Endothelial cell of umbilical vein (primary cell): ENCODE measurements at regions not wholly inside any gene's neighbourhood (a gene's known extent, or its start where the extent isn't known, plus 50 kb on each side); places are given as distances from the start of the nearest gene placed in this dataset.

ENCODE experiments used
- BruUV-seq: library from RNA; stranded (reverse); fragments of 400-500 nt; replicated peaks from 2 replicates; lab custom pipeline; 2021; lab: Mats Ljungman, UMichigan
- CTCF ChIA-PET: fragments of 300-600, 350-600 bp; sonication (Branson Sonifier 250); formaldehyde crosslinking; loops from one replicate; lab custom pipeline; 2021; ENCODE audit warnings: antibody characterized with exemption, inconsistent platforms; lab: Charles Lee
- POLR2A ChIA-PET: fragments of 300-600, 350-600 bp; sonication (Branson Sonifier 250); formaldehyde crosslinking; loops from one replicate; lab custom pipeline; 2021; ENCODE audit warnings: antibody characterized with exemption, inconsistent platforms; lab: Charles Lee
- DNase-seq: peaks from one replicate; pipeline ENCODE4 v3.0.0-alpha.2; 2011; ENCODE audit warnings: low read depth, low spot score
- FAIRE-seq: peaks from 2 replicates; lab custom pipeline; 2011; peaks lifted over from hg19 to GRCh38; lab: Jason Lieb, UNC
- H2AFZ ChIP-seq: 2 replicates; pipeline ENCODE4 v1.6.0; 2012; ENCODE audit warnings: low read depth, low read length, control low read depth, inconsistent platforms
- H3K27ac ChIP-seq: 2 replicates; pipeline ENCODE4 v1.5.1; 2011; ENCODE audit warnings: low read depth, mild to moderate bottlenecking, control low read depth, low read length, moderate library complexity; ENCODE audit not compliant: insufficient read depth
- H3K27me3 ChIP-seq, 2 experiments: 2 replicates each; pipeline versions ENCODE4 v1.6.0 to v1.6.1; 2011; ENCODE audit warnings: low read length in 2 of 2, mixed read lengths in 1 of 2; ENCODE audit not compliant: control insufficient read depth in 2 of 2, insufficient read depth in 2 of 2
- H3K36me3 ChIP-seq, 2 experiments: 2 replicates in 1 of 2; 3 replicates in 1 of 2; pipeline ENCODE4 v1.5.1; 2011; ENCODE audit warnings: low read length in 2 of 2, mild to moderate bottlenecking in 1 of 2, moderate library complexity in 1 of 2; ENCODE audit not compliant: control insufficient read depth in 2 of 2, insufficient read depth in 2 of 2; ENCODE audit errors: extremely low read depth in 1 of 2
- H3K4me1 ChIP-seq: 3 replicates; pipeline ENCODE4 v1.5.1; 2011; ENCODE audit warnings: mild to moderate bottlenecking, low read length; ENCODE audit not compliant: control insufficient read depth, insufficient read depth; ENCODE audit errors: extremely low read depth
- H3K4me2 ChIP-seq: 2 replicates; pipeline ENCODE4 v1.6.1; 2011; ENCODE audit warnings: low read length, control low read depth, mixed read lengths; ENCODE audit not compliant: insufficient read depth
- H3K4me3 ChIP-seq, 3 experiments: fragments of 200-600 bp in 1 of 3; sonication (generic), shearing (Covaris generic) in 1 of 3; replicated peaks in 1 of 3; 2 replicates each; pipeline ENCODE4 v1.5.1; 2011 to 2016; ENCODE audit warnings: control low read depth in 3 of 3, low read length in 3 of 3, mild to moderate bottlenecking in 2 of 3, inconsistent platforms in 1 of 3, low read depth in 1 of 3, moderate library complexity in 1 of 3; ENCODE audit not compliant: insufficient read depth in 1 of 3
- H3K79me2 ChIP-seq: 2 replicates; pipeline ENCODE4 v1.6.0; 2012; ENCODE audit warnings: low read length, inconsistent platforms; ENCODE audit not compliant: control insufficient read depth, insufficient read depth
- H3K9ac ChIP-seq: replicated peaks from 2 replicates; pipeline ENCODE3; 2011; ENCODE audit warnings: low read length, control low read depth; ENCODE audit not compliant: insufficient read depth; ENCODE audit errors: extremely low read depth
- H3K9me1 ChIP-seq: replicated peaks from 3 replicates; pipeline ENCODE4 v1.6.0; 2011; ENCODE audit warnings: mild to moderate bottlenecking, low read length; ENCODE audit not compliant: control insufficient read depth, insufficient read depth; ENCODE audit errors: extremely low read depth
- H3K9me3 ChIP-seq: replicated peaks from 2 replicates; pipeline ENCODE4 v1.5.1; 2012; ENCODE audit warnings: low read length, inconsistent platforms; ENCODE audit not compliant: control insufficient read depth, insufficient read depth
- H4K20me1 ChIP-seq: replicated peaks from 2 replicates; pipeline ENCODE3; 2011; ENCODE audit warnings: mild to moderate bottlenecking, low read length; ENCODE audit not compliant: control insufficient read depth, insufficient read depth; ENCODE audit errors: extremely low read depth
- EZH2 ChIP-seq: IDR thresholded peaks from 2 replicates; pipeline ENCODE4 v1.6.1; 2012; ENCODE audit warnings: borderline replicate concordance, low read depth, mild to moderate bottlenecking, moderate library complexity, low read length, inconsistent platforms; ENCODE audit not compliant: severe bottlenecking
- FOS ChIP-seq: IDR thresholded peaks from 2 replicates; pipeline ENCODE4 v1.6.1; 2011; ENCODE audit warnings: mild to moderate bottlenecking, low read length, moderate library complexity, borderline replicate concordance; ENCODE audit not compliant: insufficient read depth
- JUN ChIP-seq: IDR thresholded peaks from 2 replicates; pipeline ENCODE4 v1.6.1; 2011; ENCODE audit warnings: borderline replicate concordance, low read depth; ENCODE audit not compliant: insufficient read length, insufficient read depth
- POLR2A ChIP-seq: IDR thresholded peaks from 2 replicates; pipeline ENCODE4 v1.6.1; 2012; ENCODE audit warnings: low read depth, mild to moderate bottlenecking, control low read depth, low read length
- POLR2AphosphoS5 ChIP-seq: IDR thresholded peaks from 2 replicates; pipeline ENCODE4 v1.6.1; 2012; ENCODE audit warnings: low read depth, mild to moderate bottlenecking, control low read depth, low read length, moderate library complexity; ENCODE audit not compliant: insufficient read depth
- dilution Hi-C: fragments of 300-500 bp; cut with MboI; formaldehyde crosslinking; loops from one replicate; pipeline ENCODE4 v1.15.0; 2019; ENCODE audit warnings: low sequenced_read_pairs; ENCODE audit not compliant: extremely low pct_ligation_motif_present
- intact Hi-C: fragments of 100-400 bp; cut with micrococcal nuclease; formaldehyde crosslinking; loops from one replicate; pipeline ENCODE4 v1.10.0; 2022
- TF ChIP-seq, protein P1 (sequence below), 2 donors: IDR thresholded peaks; 1 replicate in 1 of 2; 2 replicates in 1 of 2; pipeline ENCODE4 v1.5.1; 2011; ENCODE audit warnings: low read length in 2 of 2, mild to moderate bottlenecking in 2 of 2, moderate library complexity in 2 of 2, control low read depth in 1 of 2, inconsistent platforms in 1 of 2, low read depth in 1 of 2; ENCODE audit not compliant: insufficient read depth in 1 of 2; ENCODE audit errors: extremely low read depth in 1 of 2
- TF ChIP-seq, protein P2 (sequence below): IDR thresholded peaks from 2 replicates; pipeline ENCODE4 v1.6.1; 2011; ENCODE audit not compliant: insufficient read depth, insufficient read length

DNA sequence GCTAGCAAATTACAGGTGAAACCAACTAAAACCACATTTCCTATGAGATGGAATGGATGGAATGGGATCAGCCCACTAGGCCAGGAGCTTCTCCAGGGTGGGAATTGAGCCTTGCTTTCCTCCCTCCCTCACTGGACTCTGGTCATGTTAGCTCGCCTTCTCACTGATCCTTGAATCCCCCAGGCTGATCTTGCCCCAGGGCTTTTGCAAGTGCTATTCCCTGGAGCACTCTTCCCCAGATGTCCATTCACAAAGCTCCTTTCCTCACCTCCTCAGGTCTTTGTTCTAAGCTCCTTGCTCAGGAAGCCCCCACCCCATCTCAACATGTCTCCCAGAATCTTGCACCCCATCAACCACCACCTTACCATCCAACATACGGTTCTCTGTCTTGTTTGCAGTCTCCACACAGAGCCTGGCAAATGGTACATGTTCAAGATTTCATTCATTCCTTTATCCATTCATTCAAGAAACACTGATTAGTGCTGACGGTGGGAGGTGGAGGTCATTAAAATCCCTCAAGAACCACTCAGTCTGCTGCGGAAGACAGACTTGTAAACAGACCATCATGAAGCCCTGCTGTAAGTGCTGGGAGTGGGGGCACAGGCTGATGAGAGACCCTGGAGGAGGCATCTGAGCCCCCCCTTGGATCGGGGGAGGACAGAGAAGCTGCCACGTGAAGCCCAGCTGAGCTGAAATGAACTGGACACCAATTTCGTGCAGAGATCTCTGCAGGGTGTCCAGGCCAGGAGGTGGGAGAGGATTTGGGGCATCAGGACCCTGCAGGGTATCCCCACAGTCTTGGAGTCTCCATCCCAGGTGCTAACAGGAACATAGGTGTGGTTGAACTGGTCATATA lies 141.7 kb downstream of the BARX1 start:
- Histone ChIP-seq H3K27ac (no peak overlapping the region), H3K4me2 (no peak overlapping the region), H3K4me1 (no peaks in the 10 kb centered on the region), H2AFZ (no peak overlapping the region), H3K9me1 (no peaks in the 10 kb centered on the region), H4K20me1 (no peaks in the 10 kb centered on the region), H3K9ac (no peak overlapping the region), H3K4me3 (no peak overlapping the region), H3K36me3 (no peaks in the 10 kb centered on the region), H3K9me3 (no peaks in the 10 kb centered on the region), H3K27me3 (no peaks in the 10 kb centered on the region), H3K79me2 (no peaks in the 10 kb centered on the region)
- FAIRE-seq, result no peak
- POLR2A ChIA-PET, result no interaction called here
- TF ChIP-seq POLR2A, result no peak
- TF ChIP-seq EZH2, result no peak
- TF ChIP-seq JUN, result no peak
- no peak for TF ChIP-seq FOS
- TF ChIP-seq POLR2AphosphoS5, result no peak
- TF ChIP-seq, protein P1, sequence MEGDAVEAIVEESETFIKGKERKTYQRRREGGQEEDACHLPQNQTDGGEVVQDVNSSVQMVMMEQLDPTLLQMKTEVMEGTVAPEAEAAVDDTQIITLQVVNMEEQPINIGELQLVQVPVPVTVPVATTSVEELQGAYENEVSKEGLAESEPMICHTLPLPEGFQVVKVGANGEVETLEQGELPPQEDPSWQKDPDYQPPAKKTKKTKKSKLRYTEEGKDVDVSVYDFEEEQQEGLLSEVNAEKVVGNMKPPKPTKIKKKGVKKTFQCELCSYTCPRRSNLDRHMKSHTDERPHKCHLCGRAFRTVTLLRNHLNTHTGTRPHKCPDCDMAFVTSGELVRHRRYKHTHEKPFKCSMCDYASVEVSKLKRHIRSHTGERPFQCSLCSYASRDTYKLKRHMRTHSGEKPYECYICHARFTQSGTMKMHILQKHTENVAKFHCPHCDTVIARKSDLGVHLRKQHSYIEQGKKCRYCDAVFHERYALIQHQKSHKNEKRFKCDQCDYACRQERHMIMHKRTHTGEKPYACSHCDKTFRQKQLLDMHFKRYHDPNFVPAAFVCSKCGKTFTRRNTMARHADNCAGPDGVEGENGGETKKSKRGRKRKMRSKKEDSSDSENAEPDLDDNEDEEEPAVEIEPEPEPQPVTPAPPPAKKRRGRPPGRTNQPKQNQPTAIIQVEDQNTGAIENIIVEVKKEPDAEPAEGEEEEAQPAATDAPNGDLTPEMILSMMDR (IDR thresholded peaks at IDR 0.05; ENCODE audit: extremely low read depth in 1 of 2, insufficient read depth in 1 of 2, low read depth in 1 of 2, low read length in 2 of 2), result no peak
- TF ChIP-seq, protein P2, sequence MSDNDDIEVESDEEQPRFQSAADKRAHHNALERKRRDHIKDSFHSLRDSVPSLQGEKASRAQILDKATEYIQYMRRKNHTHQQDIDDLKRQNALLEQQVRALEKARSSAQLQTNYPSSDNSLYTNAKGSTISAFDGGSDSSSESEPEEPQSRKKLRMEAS, result no peak
- CTCF ChIA-PET, result interaction anchor here (3.8 kb wide), 1 partner anchor 14 kb away, joined by 25 read pairs; no protein-coding TSS in a partner anchor
- no TSS peak for BruUV-seq
- intact Hi-C loops (no loop called here), dilution Hi-C loops (no loop called here)
- DNase-seq, result no peak
